H9 (cell line): ENCODE measurements at regions not wholly inside any gene's neighbourhood (a gene's known extent, or its start where the extent isn't known, plus 50 kb on each side); places are given as distances from the start of the nearest gene placed in this dataset.

Experiments
- DNase-seq: peaks from one replicate; pipeline ENCODE4 v3.0.0-alpha.2; 2017
- H2AFZ ChIP-seq: one replicate; pipeline ENCODE4 v1.6.1; 2013; ENCODE audit warnings: mild to moderate bottlenecking, low read length, control low read depth, moderate library complexity
- H2AK5ac ChIP-seq: 2 replicates; pipeline ENCODE4 v1.6.1; 2013; ENCODE audit warnings: low read length, control low read depth, mixed read lengths; ENCODE audit not compliant: insufficient read length
- H2BK120ac ChIP-seq: one replicate; pipeline ENCODE4 v1.6.1; 2013; ENCODE audit warnings: low read depth, mild to moderate bottlenecking, low read length, control low read depth, inconsistent platforms; ENCODE audit not compliant: poor library complexity, severe bottlenecking
- H2BK12ac ChIP-seq: 2 replicates; pipeline ENCODE4 v1.6.1; 2013; ENCODE audit warnings: low read length, control low read depth, mixed read lengths, low read depth; ENCODE audit not compliant: insufficient read length
- H2BK15ac ChIP-seq: 2 replicates; pipeline ENCODE4 v1.6.1; 2013; ENCODE audit warnings: low read depth, low read length, control low read depth
- H2BK20ac ChIP-seq: one replicate; pipeline ENCODE4 v1.6.1; 2013; ENCODE audit warnings: low read depth, mild to moderate bottlenecking, low read length, control low read depth, inconsistent platforms; ENCODE audit not compliant: poor library complexity, severe bottlenecking
- H2BK5ac ChIP-seq: 2 replicates; pipeline ENCODE4 v1.6.1; 2013; ENCODE audit warnings: low read length, control low read depth, mixed read lengths; ENCODE audit not compliant: insufficient read length
- H3K14ac ChIP-seq: 2 replicates; pipeline ENCODE4 v1.6.1; 2013; ENCODE audit warnings: low read length, control low read depth; ENCODE audit not compliant: insufficient read depth
- H3K18ac ChIP-seq: 2 replicates; pipeline ENCODE4 v1.6.1; 2013; ENCODE audit warnings: low read depth, mild to moderate bottlenecking, mixed read lengths, low read length, control low read depth; ENCODE audit not compliant: insufficient read length
- H3K23ac ChIP-seq: 2 replicates; pipeline ENCODE4 v1.6.1; 2013; ENCODE audit warnings: low read length, control low read depth, mixed read lengths, low read depth; ENCODE audit not compliant: insufficient read length
- H3K23me2 ChIP-seq: 2 replicates; pipeline ENCODE4 v1.6.1; 2013; ENCODE audit warnings: low read depth, mild to moderate bottlenecking, mixed read lengths, low read length, control low read depth; ENCODE audit not compliant: insufficient read length, poor library complexity, severe bottlenecking
- H3K27ac ChIP-seq: 2 replicates; pipeline ENCODE4 v1.5.1; 2013; ENCODE audit warnings: low read length, control low read depth, mixed read lengths, low read depth; ENCODE audit not compliant: insufficient read length
- H3K27me3 ChIP-seq: 2 replicates; pipeline ENCODE4 v1.6.1; 2013; ENCODE audit warnings: low read length, control low read depth, inconsistent platforms; ENCODE audit not compliant: insufficient read depth
- H3K4ac ChIP-seq: 2 replicates; pipeline ENCODE4 v1.6.1; 2013; ENCODE audit warnings: low read depth, mild to moderate bottlenecking, control low read depth, inconsistent platforms, low read length, moderate library complexity
- H3K4me1 ChIP-seq: 2 replicates; pipeline ENCODE4 v1.6.1; 2013; ENCODE audit warnings: low read length, control low read depth, inconsistent platforms; ENCODE audit not compliant: insufficient read depth
- H3K4me2 ChIP-seq: 2 replicates; pipeline ENCODE4 v1.6.1; 2013; ENCODE audit warnings: low read length, control low read depth, mixed read lengths; ENCODE audit not compliant: insufficient read length, insufficient read depth
- H3K56ac ChIP-seq: 2 replicates; pipeline ENCODE4 v1.6.1; 2013; ENCODE audit warnings: low read depth, mild to moderate bottlenecking, mixed read lengths, low read length, control low read depth; ENCODE audit not compliant: insufficient read length
- H3K79me1 ChIP-seq: 2 replicates; pipeline ENCODE4 v1.6.1; 2013; ENCODE audit warnings: low read depth, mild to moderate bottlenecking, moderate library complexity, low read length, control low read depth, inconsistent platforms; ENCODE audit not compliant: insufficient read depth, poor library complexity, severe bottlenecking
- H3K79me2 ChIP-seq: 2 replicates; pipeline ENCODE4 v1.6.1; 2013; ENCODE audit warnings: low read length, control low read depth, inconsistent platforms; ENCODE audit not compliant: insufficient read depth
- H3K9ac ChIP-seq: 2 replicates; pipeline ENCODE4 v1.6.1; 2013; ENCODE audit warnings: low read length, control low read depth, mixed read lengths; ENCODE audit not compliant: insufficient read length; ENCODE audit errors: extremely low read depth
- H3K9me3 ChIP-seq: one replicate; pipeline ENCODE4 v1.6.1; 2013; ENCODE audit warnings: low read depth, low read length, inconsistent platforms; ENCODE audit not compliant: control insufficient read depth
- H3T11ph ChIP-seq: one replicate; pipeline ENCODE4 v1.6.1; 2013; ENCODE audit warnings: mild to moderate bottlenecking, low read length, control low read depth, inconsistent platforms
- H4K20me1 ChIP-seq: one replicate; pipeline ENCODE4 v1.6.1; 2013; ENCODE audit not compliant: control insufficient read depth, insufficient read length, insufficient read depth
- H4K5ac ChIP-seq: 2 replicates; pipeline ENCODE4 v1.6.1; 2013; ENCODE audit warnings: low read depth, mild to moderate bottlenecking, mixed read lengths, low read length, control low read depth; ENCODE audit not compliant: insufficient read length
- H4K8ac ChIP-seq: replicated peaks from 2 replicates; pipeline ENCODE4 v1.6.1; 2013; ENCODE audit warnings: low read length, control low read depth, mixed read lengths, low read depth; ENCODE audit not compliant: insufficient read length
- H4K91ac ChIP-seq: 2 replicates; pipeline ENCODE4 v1.6.1; 2013; ENCODE audit warnings: low read depth, mild to moderate bottlenecking, moderate library complexity, mixed read lengths, low read length, control low read depth; ENCODE audit not compliant: insufficient read length
- H3K27ac Mint-ChIP-seq, 3 experiments: 2 replicates in 2 of 3; 3 replicates in 1 of 3; pipeline ENCODE4 v1.8.0; 2020 to 2021; ENCODE audit warnings: mixed read lengths in 3 of 3, mild to moderate bottlenecking in 1 of 3, moderate library complexity in 1 of 3
- H3K27me3 Mint-ChIP-seq: 2 replicates; pipeline ENCODE4 v1.8.0; 2021; ENCODE audit warnings: low read depth, mild to moderate bottlenecking, moderate library complexity, mixed read lengths
- H3K36me3 Mint-ChIP-seq, 3 experiments: 2 replicates in 2 of 3; 3 replicates in 1 of 3; pipeline ENCODE4 v1.8.0; 2020 to 2021; ENCODE audit warnings: low read depth in 3 of 3, mixed read lengths in 3 of 3; ENCODE audit not compliant: insufficient read depth in 1 of 3
- H3K4me1 Mint-ChIP-seq, 2 experiments: 2 replicates each; pipeline ENCODE4 v1.8.0; 2020; ENCODE audit warnings: mixed read lengths in 2 of 2
- H3K4me3 Mint-ChIP-seq, 2 experiments: 2 replicates in 1 of 2; 3 replicates in 1 of 2; pipeline ENCODE4 v1.8.0; 2020 to 2021; ENCODE audit warnings: mild to moderate bottlenecking in 2 of 2, mixed read lengths in 2 of 2, moderate library complexity in 1 of 2
- H3K9me3 Mint-ChIP-seq, 2 experiments: 2 replicates in 1 of 2; 3 replicates in 1 of 2; pipeline ENCODE4 v1.8.0; 2020; ENCODE audit warnings: mild to moderate bottlenecking in 2 of 2, mixed read lengths in 2 of 2, moderate library complexity in 1 of 2
- CTCF ChIP-seq: fragments of 200-600 bp; sonication (generic); conservative IDR thresholded peaks from 3 replicates; pipeline ENCODE4 v1.8.0; 2021; ENCODE audit warnings: antibody characterized with exemption, mild to moderate bottlenecking
- WGBS: extraction: QIAGEN DNeasy Blood & Tissue Kit; methylation state at CpG from one replicate; pipeline ENCODE4 v1.1.7; 2013; ENCODE audit warnings: missing lambda C conversion rate, low lambda C conversion rate, mixed read lengths; ENCODE audit not compliant: insufficient read length; ENCODE audit errors: extremely low coverage; 5-methylcytosine and 5-hydroxymethylcytosine counted together

- Histone ChIP-seq H3K4me2 (no peak overlapping the region), H2AK5ac (no peak overlapping the region), H3K4me1 (no peaks in the 10 kb centered on the region), H4K8ac (no peak overlapping the region), H3K23me2 (no peaks in the 10 kb centered on the region), H3K18ac (no peak overlapping the region), H2BK15ac (no peak overlapping the region), H2AFZ (no peak overlapping the region), H2BK5ac (no peak overlapping the region), H2BK120ac (no peak overlapping the region), H2BK20ac (no peak overlapping the region), H3K14ac (no peak overlapping the region), H3K27me3 (no peaks in the 10 kb centered on the region), H3T11ph (no peak overlapping the region), H4K20me1 (no peaks in the 10 kb centered on the region), H4K5ac (no peak overlapping the region), H3K4ac (no peak overlapping the region), H3K27ac (no peak overlapping the region), H2BK12ac (no peak overlapping the region), H3K79me1 (no peaks in the 10 kb centered on the region), H3K9ac (no peak overlapping the region), H3K9me3 (no peaks in the 10 kb centered on the region), H3K56ac (no peak overlapping the region), H3K79me2 (no peaks in the 10 kb centered on the region), H4K91ac (no peak overlapping the region), H3K23ac (no peak overlapping the region)
- H3K36me3 Mint-ChIP-seq = no peaks in the 10 kb centered on the region
- no CpG with 5 or more reads among the region's 2 CpGs for WGBS
- no peaks in the 10 kb centered on the region for H3K27me3 Mint-ChIP-seq
- DNase-seq = no peak
- TF ChIP-seq CTCF = no peak
- no peak overlapping the region for H3K4me3 Mint-ChIP-seq
- H3K27ac Mint-ChIP-seq = no peak overlapping the region
- no peaks in the 10 kb centered on the region for H3K9me3 Mint-ChIP-seq
- peaks cover 0 to 4% of the 10 kb centered on the region in 2 experiments; a peak in 1 of 4 replicates for H3K4me1 Mint-ChIP-seq
These were observed 145.0 kb upstream of the MITF start for GRCh38 chr3:69594286-69594685.
